NCI-H187 treated with DMSO at 0.1 percent for 48 hours (cell line): ENCODE measurements at regions not wholly inside any gene's neighbourhood (a gene's known extent, or its start where the extent isn't known, plus 50 kb on each side); places are given as distances from the start of the nearest gene placed in this dataset.
"Not testable (repeated sequence)": the region's sequence is repeated elsewhere in the genome, so short reads cannot be mapped to it uniquely, and the experiment has no call there.

Source experiments
- DNase-seq: peaks from one replicate; lab custom pipeline; 2025; lab: John Stamatoyannopoulos, UW

DNA sequence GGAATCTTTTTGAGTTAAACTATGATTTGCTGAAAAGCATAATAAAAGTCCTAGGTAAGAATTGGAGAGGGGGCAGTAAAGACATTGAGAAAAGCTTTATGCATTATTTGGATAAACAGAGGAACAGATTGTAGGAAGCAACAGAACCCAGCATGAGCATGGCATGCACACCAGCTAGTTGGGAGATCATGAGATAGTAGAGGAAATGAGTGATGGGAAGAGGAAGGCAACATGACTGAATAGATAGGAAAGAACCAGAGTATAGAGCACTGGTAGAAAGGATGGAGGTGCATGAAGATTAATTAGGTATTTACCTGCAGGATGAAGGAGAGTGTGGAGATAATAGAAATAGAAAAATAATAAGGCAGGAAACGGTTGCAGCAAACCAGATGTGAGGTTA lies 248.5 kb upstream of the LMO3 start:
- DNase-seq = no peak

DNA sequence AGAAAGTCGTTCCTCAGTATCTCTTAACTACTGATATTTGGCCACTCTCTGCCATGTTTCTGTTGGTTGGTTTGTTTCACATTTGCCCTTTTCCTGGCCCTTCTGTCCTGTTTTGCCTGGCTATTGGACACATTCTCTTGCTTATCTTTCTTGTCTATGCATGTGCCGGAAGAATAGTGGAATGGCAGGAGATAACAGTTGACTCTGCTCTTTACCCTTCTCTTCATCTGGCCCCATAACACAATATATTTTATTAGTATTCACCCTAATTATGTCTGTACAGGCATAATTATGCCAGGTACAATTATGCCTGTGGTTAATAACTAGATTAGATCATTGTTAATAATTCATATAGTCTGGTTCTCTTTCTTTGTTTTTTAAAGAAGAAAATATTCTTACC lies 243.5 kb upstream of the LMO3 start:
- no peak for DNase-seq

DNA sequence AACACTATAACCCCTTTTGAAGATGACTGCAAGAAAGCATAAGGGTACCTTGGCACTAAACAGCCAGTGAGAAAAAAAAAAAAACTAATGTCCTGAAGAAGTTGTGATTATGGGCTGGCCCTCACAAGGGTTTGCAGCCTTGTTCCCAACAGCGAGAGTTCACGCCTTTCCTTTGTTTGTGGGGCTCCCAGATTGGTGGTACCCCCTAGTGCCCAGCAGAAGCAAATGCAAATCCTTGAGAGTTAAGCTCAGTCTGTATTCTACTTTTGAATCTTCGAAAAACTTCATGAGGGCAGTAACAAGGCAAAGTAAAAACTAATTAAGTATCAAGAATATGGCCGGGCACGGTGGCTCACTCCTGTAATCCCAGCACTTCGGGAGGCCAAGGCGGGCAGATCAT lies 238.9 kb upstream of the LMO3 start:
- DNase-seq = no peak

DNA sequence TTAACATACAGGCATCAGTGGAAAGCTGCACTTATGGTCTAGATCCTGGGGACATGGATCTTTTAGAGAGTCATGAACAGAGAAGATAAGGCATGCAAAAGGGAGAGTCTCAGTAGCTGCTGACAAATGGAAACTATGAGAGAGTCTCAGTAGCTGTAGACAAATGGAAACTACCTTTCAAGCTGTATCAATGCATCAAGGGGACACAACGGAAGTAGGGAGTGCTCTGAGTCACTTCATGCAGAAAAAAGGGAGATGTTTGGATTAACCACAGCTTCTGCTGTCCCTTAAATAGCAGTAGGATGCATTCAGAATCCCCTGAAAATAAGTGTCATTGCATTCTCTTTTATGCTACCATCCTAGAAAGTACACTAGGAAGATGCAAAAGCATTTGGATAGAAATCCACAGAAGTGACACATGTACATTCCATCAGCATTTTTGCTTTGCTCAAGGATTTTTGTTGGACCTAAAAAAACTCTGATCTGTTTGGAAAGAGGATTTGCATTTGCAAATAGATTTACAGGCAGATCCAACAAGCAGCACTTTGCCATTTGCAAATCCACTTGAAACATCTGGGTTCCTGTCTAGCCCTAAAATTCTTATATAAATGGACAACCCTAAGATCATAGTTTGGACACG lies 227.5 kb upstream of the LMO3 start:
- DNase-seq = no peak

DNA sequence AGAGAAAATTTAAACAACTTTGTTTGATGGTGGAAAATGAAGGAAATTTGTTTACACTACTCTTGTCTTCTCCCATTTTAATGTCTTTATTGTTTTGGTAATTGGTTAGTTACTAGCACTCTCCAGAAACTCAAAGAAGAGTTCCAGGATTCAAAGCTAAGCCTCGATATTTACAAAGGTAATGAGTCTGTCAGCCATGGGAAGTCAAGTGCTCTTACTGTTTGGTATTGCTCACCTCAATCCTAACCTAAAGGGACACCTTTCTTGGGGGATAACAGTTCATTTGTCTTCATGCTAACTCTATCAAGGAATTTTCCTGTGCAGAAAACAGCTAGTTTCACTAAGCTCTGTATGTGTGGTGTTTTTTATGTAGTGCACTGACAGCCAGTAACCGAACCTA lies 222.9 kb upstream of the LMO3 start:
- no peak for DNase-seq

DNA sequence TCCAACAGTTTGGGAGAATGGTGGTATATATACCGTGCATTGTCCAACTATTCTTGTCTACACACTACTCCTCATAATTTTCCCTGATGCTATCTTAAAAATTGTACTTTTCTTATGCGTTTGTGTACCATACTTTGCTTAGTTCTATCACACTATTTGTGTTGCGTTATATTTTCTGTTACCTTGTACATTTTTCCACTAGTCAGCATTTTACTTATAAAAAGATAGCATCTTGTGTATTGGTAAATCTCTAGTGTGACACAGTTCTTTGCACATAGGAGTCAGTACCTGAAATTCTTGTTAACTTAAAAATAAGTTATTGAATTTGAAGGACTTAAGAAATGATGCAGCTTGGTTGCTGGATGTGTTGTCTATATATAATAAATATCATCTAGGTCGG lies 201.8 kb upstream of the LMO3 start:
- DNase-seq = no peak

DNA sequence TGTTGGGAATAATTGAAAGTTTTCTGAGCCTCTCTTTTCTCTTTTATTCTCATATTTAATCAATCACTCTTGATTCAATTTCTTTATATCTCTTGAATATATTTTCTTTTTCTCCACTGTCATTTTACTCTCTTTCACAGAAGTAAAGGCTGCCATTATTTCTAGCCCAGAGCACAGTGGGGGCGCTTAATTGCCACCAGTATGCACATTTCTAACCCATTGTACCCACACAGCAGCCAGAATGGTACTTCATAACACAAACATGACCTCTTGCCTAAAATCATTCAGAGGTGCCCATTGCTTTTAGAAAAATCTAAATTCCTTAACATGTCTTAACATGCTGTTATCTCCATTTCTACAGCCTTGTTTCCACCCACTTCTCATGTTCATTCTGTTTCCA lies 190.2 kb upstream of the LMO3 start:
- no peak for DNase-seq

DNA sequence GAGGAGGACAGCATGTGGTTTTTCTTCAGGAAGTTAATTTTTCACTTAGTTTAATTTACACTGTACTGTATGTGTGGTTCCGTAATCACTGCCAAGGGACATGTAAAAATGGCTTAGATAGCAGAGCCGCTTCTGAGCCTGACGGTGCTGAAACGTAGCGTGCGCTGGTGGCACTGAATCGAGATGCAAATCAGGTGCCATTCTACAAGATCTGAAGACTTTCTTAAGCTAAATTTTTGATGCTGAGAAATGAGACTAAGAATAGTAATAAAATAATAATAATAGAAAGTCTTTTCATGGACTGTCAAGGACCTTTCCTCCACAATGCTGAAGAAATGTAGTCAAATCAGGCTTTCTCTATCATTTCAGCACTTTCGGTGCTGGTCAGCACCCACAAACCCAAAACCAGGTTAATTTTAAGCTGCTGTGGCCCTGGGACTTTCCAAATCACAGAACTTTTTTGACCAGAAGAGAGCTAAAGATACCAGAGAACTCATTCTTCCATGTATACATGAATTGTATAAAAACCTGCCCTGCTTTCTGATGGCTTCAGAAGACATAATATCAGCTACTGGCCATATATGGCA lies 183.3 kb upstream of the LMO3 start:
- no peak for DNase-seq

DNA sequence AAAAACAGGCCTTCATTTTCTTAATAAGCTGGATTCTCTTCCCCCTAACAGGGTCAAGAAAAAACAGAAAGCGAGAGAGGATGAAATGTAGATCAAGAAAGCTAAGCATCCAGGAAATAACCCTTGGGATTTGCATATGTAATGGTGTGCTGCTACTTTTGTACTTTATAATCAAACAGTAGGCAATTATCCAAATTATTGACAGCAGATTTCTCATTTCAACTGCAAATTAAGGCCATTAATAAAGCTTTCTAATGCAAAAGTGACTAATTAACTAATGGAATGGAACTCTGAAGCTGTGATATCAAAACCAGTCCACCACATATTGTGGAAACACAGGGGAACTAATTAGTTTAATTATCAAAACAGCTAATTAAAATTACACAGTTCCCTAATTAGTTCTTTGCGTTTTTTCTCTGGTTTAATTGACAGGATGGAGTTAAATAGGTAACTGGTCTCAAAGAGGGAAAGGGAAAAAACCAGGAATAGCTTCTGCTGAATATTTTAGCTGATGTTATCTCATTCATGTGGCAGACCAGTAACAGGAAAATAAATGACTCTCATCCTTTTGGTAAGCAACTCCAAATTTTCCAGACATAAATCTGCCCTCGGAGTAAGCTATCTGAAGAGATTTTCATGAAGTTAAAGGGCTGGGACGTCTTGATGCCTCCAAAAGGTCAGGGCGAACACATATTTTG lies 182.7 kb upstream of the LMO3 start:
- no peak for DNase-seq

DNA sequence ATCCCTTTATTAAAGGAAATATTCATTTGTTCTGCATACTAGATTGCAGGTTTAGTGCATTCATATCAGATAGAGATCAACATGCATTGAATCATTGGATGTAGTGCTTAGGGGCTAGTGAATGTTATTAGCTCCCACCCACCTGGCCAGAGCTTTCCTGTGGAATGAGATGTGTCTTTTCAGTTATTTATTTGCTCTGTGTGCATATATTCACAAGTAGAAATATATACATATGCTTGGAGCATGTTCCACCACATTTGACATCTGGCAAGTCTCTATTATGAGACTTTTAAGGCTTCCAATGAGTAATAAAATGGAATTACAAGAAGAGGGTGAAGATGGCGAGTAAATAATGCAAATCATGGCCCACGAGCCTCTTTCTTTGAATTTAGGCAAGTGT lies 180.0 kb upstream of the LMO3 start:
- DNase-seq = no peak

DNA sequence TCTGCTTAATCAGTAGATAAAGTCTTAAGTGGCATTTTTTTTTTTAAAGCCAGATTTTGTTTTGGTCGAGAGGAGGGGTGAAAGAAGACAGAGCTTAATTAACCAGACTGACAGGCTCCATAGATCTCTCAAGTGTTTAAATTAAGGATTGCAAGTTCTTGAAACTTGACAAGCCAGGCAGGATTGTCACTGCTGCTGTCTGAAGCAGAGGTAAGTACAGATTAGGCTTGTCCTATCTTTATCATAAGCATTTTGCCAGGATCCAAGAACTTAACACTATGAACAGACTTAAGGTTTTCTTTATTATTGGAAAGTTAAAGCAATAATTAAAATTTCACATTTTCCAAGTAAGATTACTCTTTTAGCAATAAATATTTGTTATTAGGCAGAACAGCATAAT lies 179.6 kb upstream of the LMO3 start:
- no peak for DNase-seq

DNA sequence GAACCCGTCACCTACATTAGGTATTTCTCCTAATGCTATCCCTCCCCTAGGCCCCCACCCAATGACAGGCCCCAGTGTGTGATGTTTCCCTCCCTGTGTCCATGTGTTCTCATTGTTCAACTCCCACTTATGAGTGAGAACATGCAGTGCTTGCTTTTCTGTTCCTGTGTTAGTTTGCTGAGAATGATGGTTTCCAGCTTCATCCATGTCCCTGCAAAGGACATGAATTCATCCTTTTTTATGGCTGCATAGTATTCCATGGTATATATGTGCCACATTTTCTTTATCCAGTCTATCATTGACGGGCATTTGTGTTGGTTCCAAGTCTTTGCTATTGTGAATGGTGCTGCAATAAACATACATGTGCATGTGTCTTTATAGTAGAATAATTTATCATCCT lies 163.2 kb upstream of the LMO3 start:
- not testable (repeated sequence) for DNase-seq

DNA sequence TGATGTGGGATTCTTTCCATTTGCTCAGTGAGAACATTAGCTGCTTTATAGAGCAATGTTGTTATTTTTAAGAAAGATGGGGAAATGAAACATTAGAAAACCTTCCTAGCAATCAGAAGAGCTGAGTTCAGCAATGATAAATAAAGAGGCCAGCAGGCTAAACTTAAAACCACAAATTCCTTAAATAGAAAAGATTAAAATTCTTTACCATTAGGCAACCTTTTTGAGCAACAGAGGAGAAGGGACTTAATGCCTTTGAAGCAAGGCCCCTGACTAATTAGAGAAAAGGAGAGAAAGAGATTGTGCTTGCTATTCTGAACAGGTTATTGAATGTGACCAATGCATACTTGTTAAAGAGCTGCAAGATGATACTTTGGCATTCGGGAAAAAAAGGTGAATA lies 160.8 kb upstream of the LMO3 start:
- DNase-seq = no peak

DNA sequence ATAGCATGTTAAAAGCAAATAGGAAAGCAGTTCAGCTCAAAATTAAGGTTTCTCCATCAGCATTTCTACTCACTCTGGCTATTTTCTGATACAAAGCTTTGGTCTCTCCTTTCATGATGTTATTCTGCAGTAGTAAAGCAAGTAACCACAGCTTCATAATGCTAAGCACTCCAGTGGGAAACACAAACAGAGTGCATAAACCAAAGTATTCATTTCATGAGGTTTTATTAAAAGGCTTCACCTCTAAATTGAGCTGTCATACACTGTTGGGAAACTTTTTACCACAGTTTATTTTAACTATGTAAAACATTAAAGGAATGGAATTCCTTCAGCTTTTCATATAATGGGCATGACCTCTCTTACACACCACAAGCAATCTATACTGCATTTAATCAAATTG lies 157.9 kb upstream of the LMO3 start:
- DNase-seq = no peak

DNA sequence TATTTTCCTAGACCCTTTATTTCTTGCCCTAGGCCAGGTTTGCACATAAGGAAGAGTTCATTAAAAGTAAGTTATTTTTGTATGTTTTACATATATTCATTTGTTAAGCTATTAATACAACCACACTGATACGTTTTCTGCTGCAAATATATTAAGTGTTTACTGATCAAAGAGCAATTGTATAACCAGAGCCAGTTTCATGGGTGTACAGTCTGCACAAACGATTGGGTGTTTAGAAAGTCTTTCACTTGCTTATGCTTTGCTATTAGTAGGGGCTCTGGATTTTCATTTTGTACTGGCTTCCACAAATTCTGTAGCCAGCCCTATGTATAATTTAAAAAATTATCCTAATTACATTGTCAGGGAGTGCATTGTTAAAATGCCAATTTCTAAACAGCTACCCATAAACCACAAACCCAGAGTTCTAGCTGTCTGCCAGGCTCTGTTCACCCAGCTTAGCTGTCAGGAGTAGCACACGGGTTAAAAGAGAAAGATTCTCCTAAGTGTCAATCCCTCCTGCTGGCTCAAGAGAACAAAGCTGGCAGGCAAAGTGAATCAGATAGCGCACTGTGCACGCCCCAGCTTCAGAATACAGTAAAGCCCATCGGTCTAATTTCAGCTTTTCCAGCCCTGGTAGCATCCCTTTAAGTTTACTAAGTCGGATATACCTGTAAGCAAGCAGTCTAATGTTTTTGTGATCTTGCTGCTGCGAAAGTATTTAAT lies 151.0 kb upstream of the LMO3 start:
- DNase-seq = no peak

DNA sequence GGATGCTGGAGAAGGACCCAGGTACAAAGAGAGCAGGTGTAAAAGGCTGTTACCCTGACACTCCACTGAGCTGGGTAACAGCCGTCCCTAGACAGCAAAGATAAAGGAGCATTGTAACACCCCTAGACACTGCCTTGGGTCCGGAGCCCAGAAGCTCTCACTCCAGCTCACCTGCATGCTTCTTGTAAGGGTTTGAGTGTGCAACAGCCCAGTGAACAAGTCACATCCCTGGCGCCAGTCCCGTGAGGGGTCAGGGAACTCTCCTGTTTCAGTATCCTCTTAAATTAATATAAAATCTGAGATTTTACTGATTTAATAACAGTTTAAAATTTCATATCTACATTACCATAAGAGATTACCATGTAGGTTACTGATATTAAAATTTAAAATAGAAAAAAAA lies 124.8 kb upstream of the LMO3 start:
- DNase-seq = no peak

DNA sequence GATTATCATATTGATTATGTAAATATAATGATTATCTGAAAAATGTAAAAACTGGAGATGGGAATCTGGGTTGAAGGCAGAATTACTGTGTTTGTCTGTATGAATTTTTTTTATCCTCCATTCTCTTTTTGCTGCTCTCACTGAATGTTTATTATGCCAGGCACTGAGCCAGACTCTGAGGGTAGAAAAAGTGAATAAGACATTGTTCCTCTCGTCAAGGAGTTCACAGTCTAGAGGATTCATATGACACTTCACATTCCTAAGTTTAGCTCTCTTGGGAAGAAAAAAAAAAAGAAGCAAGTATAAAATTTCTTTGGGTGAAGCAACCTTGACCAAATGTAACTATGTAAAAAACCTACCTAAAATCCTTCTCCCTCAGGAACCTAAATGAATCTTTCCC lies 120.9 kb upstream of the LMO3 start:
- DNase-seq = no peak

DNA sequence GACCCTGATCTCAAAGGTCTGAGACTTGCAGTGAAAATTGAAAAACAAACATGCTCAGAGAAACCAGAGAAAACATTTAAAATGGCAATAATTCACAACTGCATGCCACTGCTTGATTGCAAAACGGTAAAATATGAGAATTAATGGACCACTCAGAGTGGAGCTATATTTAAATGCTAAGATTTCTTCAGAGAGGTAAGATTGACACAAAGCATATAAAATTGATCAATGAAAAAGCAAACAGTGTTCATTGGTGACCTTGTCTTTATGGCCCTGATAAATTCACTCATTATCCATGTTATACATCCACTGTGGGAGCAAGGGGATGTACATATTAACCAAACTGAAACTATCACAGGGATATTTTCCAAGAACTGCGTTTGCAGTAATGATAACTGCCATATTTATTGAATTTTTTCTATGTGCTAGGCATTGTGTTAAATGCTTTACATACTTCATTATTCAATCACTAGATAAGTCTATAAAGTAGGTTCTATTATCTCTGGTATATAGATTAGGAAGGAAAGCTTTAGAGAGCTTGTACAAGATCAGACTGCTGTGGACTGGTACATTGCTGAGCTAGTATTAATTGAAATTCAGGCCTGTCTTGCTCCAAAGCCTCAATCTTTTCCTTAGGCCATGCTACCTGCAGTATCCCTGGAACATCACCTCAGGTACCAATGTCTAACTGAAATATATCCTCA lies 113.9 kb upstream of the LMO3 start:
- DNase-seq = no peak

DNA sequence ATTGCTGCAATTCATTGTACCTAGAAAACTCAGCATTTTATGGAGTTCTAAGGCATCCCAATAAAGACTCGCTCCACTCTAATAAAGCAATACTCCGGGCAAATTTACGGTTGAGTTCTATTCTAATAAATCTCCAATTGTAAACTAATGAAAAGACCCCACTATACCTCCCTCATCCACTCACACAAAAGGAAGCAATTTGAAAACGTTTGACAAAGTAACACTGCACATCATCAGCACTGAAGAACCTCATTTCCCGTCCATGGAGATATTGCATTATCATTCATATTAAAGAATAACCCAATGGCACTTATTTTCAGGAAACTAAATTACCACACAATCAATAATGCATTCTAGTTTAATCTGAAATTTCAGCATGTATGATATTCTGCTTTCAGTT lies 111.0 kb upstream of the LMO3 start:
- no peak for DNase-seq

DNA sequence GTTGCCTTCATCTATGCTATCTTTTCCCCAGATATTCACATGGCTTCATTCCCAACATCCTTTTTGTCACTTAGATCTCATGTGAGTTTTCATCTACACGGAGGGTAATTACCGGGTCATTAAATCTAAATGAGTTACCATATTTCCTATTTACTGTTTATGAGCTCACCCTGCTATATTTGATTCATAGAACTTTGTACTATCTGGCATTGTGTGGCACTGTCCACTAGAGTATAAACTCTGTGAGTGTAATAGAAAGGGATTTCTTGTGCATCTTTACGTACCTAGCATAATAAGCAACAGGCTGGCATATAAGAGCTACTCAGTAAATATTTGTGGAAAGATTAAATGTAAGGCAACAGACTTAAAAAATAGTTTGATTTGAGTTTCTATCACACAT lies 86.1 kb upstream of the LMO3 start:
- no peak for DNase-seq

DNA sequence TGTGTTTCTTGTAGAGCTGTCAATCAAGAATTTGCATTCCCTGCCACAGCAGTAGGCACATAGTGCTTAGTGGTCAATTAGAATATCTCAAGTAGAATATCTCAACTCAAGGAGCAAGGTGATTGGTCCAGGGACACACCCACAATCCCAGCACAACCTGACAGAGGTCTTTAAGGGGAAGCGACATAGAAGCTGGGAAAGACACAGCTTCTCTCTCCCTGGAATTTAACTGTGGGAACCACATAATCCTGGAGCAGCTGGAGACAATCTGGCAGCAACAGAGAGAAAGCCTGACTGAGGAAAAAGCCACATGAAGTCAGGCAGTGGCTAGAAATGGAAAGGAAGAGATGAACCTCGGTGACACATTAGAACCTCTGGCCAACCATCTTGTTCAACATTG lies 85.7 kb upstream of the LMO3 start:
- DNase-seq = no peak

DNA sequence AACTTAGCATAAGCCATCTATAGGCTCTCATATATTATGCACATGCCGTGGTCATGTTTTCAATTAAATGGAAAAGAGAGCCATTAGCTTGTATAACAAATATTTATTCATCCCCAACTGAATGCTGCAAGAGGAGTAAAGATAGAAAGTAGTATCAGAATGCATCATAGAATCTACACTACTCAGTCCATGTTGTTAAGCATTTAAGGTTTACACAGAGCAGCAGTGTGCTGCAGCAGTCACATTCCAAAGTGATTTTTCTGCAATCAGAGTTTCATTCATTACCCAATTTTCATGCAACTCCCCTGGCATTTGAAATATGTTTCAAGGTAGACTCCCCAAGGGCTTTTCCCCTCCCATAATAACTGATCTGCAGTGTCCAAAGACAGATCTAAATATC lies 82.2 kb upstream of the LMO3 start:
- no peak for DNase-seq

DNA sequence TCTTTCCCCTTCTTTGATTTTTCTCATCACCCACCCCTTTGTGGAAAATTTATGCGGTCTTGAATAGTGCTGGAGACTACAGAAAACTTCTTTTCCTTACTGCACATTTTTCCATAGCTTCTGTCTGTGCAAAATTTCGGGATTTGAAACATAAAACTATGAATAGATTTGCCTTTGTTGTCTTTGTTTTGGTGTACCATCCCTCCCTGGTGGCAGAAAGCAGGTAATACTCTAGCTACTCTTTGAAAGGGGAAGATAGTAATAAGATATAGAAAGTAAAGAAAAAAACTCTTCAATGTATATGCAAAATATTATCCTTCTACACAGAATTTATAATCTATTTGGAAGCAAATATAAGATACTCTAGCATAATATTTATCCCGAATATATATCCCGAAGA lies 79.1 kb upstream of the LMO3 start:
- DNase-seq = no peak
